Left hindlimb (tissue), 1 donor: ENCODE measurements at regions not wholly inside any gene's neighbourhood (a gene's known extent, or its start where the extent isn't known, plus 50 kb on each side); places are given as distances from the start of the nearest gene placed in this dataset.

Experiments
- DNase-seq: peaks from one replicate; pipeline ENCODE4 v3.0.0-alpha.2; 2018

GRCh38 chr10:32167450-32167849 is 111.2 kb upstream of the KIF5B start:
- no peak for DNase-seq

- DNase-seq, result no peak
These were observed 110.1 kb upstream of the KIF5B start for GRCh38 chr10:32166365-32166764.

- no peak for DNase-seq
These were observed 107.5 kb upstream of the KIF5B start for GRCh38 chr10:32163762-32164148.

- no peak for DNase-seq
These were observed 107.0 kb upstream of the KIF5B start for GRCh38 chr10:32163071-32163761.

DNA sequence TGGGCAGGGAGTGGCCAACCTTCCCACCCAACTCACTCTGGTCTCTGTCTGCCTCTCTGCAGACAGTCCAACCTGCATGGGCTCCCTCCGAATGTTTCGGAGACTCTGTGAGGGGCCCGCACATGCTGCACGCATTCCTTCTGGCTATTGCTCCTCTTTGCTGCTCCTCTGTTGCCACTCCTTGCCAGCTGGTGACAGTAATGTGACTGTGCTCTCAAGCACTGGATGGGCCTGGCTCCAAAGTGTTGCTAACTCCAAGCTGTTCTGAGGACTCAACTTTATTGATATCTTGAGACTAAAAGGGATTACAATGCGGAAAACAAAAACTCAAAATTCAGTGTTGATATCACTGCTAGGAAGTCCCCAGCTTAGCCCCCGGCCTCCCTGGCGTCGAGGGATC is 105.4 kb upstream of the KIF5B start:
- DNase-seq, result no peak

GRCh38 chr10:32160864-32161263 is 104.6 kb upstream of the KIF5B start:
- no peak for DNase-seq

DNA sequence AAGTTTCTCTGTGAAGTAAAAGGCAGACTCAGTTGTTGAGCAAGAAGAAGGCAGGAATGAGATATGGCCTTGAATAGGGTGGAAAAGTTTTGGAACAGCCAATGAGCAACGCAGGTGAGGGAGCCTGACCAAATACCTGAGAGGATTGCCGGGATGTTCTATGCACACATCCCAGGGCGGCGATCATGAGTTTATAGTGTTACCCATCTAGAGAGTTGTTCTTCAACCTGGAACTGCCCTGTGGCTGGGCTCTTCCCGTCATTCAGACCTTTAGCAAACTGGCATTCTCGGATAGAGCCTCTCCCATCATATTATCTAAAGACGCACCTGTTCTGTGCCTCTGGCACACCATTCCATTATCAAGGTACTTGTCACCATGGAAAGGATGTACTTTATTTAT is 103.0 kb upstream of the KIF5B start:
- DNase-seq, result no peak

DNA sequence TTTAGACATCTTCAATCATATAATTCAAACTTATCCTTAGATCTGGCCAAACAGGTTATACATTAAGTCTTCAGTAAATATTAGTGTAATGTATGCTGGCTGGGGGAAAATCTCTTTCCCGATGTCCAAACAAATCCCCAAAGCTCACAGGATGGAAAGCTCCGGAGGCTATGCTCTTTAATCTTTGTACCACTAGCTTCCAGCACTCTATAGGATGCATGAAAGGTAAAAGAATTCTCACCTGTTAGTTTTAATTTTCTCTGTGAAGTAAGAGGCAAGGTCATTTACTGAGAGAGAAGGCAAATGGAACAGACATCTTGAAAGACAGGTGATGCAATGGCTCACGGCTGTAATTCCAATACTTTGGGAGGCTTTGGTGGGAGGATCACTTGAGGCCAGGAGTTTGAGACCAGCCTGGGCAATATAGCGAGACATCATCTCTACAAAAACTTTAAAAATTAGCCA is 99.8 kb upstream of the KIF5B start:
- no peak for DNase-seq

DNA sequence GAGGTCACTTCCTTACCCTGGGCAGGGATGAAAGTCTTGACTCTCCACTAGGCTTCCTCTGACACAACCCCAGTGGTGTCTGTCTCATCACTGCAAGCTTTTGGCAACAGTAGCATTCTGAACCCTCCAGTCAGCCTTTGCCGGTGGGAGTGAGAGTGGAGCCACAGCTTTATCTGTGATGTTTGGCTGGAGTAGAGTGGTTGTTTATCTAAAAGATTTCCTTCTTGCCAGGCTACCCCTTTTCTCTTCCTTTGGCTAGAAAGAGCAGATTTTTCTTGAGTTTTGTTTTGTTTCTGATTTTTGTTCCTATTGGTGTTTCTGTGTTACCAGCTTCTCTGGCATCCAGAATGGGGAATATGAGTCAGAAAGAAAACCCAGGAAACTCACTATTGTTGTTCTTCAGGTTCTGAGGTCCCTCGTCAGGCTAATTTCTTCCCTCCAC is 98.9 kb upstream of the KIF5B start:
- DNase-seq, result no peak

GRCh38 chr10:32153931-32154330 is 97.7 kb upstream of the KIF5B start:
- no peak for DNase-seq

DNA sequence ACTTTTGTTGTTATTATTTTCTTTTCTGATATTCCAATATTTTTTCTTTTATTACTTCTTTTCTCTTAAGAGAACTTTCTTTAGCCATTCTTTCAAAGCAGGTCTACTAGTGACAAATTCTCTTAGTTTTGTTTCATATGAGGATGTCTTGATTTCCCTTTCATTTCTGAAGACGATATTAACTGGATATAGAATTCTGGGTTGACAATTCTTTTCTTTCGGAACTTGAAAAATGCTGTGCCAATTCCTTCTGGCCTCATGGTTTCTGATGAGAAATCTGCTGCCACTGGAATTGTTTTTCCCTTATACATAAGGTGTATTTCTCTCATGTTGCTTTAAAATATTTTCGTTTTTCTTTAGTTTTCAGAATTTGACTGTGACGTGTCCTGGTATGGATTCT is 97.0 kb upstream of the KIF5B start:
- DNase-seq, result no peak

DNA sequence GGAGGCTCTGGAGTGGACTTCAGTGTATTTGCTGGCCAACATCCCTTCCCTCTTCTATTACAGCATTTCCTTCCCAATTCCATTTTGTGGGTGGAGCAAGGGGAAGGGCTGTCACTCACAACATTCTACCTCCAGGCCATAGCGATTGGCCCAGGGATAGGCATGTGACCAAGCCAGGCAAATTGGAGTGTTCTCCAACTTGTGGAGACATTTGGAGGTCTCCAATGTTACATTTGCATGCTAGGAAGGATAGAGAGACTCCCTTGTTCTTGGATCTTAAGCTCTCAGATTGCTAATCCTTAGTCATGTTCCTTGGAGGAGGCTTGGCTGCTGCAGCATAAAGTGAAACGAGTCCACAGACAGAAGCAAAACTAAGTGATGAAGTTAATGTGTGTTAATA is 95.6 kb upstream of the KIF5B start:
- no peak for DNase-seq

DNA sequence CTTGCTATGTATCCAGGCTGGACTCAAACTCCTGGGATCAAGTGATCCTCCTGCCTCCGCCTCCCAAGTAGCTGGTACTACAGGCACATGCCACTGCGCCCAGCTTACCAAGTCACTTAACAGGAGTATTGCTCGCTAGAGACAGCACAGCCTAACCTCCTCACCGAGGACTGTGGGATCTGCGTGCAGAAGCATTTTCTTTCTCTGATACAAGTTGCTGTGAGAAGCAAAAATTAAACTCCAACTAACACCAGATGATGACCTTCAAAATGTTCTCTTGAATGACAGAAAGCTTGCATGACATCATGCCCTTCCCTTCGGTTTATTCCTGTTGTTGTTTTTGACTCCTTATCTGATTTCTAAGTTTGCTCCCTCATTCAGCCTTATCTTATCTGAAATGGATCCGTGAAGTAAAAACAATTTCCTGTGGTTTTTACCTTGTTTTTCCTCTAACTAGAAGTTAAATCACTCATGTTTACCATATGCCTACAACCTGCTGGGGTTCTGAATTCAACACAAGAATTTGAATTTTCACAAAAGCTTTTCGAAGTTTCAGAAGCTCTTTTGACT is 94.4 kb upstream of the KIF5B start:
- DNase-seq, result no peak

DNA sequence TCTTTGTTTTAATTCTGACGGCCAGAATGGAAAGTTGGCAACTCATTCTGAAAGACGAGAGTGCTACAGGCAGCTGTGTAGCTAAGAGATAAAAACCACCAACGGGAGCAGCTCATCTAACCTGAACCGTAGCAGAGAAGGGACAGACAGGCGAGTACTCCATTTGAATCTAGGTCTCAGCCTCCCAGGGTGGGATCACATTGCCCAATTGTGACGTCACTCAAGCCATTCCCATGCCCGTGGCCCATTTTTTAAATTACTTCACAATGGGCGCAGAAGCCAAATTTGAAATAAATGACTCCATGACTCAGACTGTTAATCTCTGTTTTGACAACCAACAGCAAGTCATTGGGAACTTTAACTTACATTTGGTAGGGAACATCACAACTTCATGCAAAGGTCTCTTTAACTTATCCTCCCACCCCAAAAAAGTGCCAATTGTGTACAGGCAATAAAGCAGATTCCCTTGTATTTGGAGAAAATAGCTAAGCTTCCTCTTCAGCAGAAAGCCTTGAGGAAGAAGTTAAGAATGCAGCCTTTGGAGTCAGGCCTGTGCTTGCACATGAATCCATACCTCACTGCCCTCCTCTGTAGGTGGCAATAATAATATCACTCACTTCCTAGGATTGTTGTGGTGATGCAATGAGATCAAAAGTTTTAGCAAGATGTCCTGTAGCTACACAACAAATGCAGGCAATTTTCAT is 93.2 kb upstream of the KIF5B start:
- peak; percentile 47 for DNase-seq

DNA sequence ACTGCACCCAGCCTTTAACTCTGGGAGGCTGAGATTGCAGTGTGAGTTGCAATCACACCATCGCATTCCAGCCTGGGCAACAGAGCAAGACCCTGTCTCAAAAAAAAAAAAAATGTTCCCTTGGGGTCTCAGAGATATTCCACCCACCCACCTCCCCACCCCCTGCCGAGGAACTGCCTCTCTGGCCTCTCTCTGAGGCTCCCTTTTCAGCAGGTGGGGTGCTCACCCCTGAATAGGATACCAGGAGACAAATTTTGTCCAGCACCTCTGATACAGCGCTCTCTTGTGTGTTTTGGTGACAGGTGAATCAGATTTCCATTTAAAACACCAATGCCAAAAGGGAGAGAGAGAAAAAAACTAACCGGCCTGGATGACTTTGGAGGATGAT is 92.6 kb upstream of the KIF5B start:
- no peak for DNase-seq

DNA sequence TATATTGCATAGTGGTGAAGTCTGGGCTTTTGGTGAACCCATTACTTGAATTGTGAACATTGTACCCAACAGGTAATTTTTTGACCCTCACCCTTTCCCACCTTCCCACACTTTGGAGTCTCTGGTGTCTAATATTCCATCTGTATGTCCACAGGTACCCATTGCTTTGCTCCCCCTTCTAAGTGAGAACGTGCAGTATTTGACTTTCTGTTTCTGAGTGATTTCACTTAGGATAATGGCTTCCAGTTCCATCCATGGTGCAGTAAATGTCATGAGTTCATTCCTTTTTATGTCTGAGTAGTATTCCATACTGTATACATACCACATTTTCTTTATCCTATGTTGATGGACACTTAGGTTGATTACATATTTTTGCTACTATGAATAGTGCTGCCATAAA is 91.5 kb upstream of the KIF5B start:
- no peak for DNase-seq

GRCh38 chr10:32146166-32146565 is 89.9 kb upstream of the KIF5B start:
- no peak for DNase-seq

GRCh38 chr10:32144817-32145688 is 88.8 kb upstream of the KIF5B start:
- no peak for DNase-seq

DNA sequence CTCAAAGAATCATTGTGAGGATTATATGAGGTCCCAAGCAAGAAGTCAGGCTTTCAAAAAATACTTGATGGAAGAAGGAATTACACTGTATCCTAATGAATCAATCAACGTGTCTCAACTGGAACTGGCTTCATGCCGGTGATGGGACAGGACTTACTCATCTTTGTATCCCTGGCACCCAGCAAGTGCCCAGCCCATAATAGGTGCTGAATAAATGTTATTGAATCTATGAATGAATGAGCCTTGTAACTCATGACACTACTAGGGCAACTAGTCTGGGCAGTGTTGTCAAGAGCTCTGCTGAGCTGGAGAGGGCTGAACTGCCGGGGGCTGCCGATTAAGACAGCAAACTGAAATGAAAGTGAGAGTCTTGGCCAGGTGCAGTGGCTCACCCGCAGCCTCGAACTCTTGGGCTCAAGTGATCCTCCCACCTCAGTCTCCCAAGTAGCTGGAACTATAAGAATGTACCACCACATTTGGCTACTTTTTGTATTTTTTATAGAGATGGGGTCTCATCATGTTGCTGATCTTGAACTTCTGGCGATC is 87.2 kb upstream of the KIF5B start:
- DNase-seq, result no peak

GRCh38 chr10:32142646-32143045 is 86.4 kb upstream of the KIF5B start:
- DNase-seq, result no peak

- DNase-seq, result no peak
These were observed 85.0 kb upstream of the KIF5B start for GRCh38 chr10:32141018-32141807.

DNA sequence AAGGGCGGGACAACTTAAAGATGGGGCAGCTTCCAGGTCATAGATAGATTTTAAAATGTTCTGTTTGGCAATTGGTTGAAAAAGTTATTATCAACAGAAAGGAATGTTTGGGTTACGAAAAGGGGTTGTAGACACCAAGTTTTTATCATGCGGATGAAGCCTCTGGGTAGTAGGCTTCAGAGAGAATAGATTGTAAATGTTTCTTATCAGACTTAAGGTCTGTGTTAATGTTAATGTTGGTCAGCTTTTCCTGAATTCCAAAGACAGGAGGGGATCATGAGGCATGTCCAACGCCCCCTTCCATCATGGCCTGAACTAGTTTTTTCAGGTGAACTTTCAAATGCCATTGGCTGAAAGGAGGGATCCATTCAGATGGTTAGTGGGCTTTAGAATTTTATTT is 84.2 kb upstream of the KIF5B start:
- DNase-seq, result no peak
